ENCODE measurements at regions not wholly inside any gene's neighbourhood (a gene's known extent, or its start where the extent isn't known, plus 50 kb on each side); places are given as distances from the start of the nearest gene placed in this dataset.

- no peak for DNase-seq
Measured at GRCh38 chrX:14476205-14476604, 53.1 kb upstream of the GLRA2 start.

GRCh38 chrX:14449773-14450172 is 79.6 kb upstream of the GLRA2 start:
- DNase-seq: no peak

- no peak for DNase-seq
Measured at GRCh38 chrX:14448406-14448805, 80.9 kb upstream of the GLRA2 start.

GRCh38 chrX:14440106-14440505 is 89.2 kb upstream of the GLRA2 start:
- no peak for DNase-seq

- no peak for DNase-seq
Measured at GRCh38 chrX:14427614-14428013, 101.7 kb upstream of the GLRA2 start.

GRCh38 chrX:14420841-14421240 is 108.5 kb upstream of the GLRA2 start:
- DNase-seq: no peak

- no peak for DNase-seq
Measured at GRCh38 chrX:14412686-14413085, 116.7 kb upstream of the GLRA2 start.

GRCh38 chrX:14411326-14411725 is 118.0 kb upstream of the GLRA2 start:
- no peak for DNase-seq

GRCh38 chrX:14409341-14409740 is 120.0 kb upstream of the GLRA2 start:
- no peak for DNase-seq

- no peak for DNase-seq
Measured at GRCh38 chrX:14406225-14406624, 123.1 kb upstream of the GLRA2 start.

GRCh38 chrX:14398725-14399124 is 130.6 kb upstream of the GLRA2 start:
- no peak for DNase-seq

- no peak for DNase-seq
Measured at GRCh38 chrX:14389682-14390081, 139.7 kb upstream of the GLRA2 start.

- DNase-seq: no peak
Measured at GRCh38 chrX:14386981-14387380, 142.4 kb upstream of the GLRA2 start.

GRCh38 chrX:14380044-14380443 is 149.3 kb upstream of the GLRA2 start:
- DNase-seq: no peak

GRCh38 chrX:14377427-14377826 is 151.9 kb upstream of the GLRA2 start:
- no peak for DNase-seq

- DNase-seq: no peak
Measured at GRCh38 chrX:14363728-14364127, 165.6 kb upstream of the GLRA2 start.

- no peak for DNase-seq
Measured at GRCh38 chrX:14362721-14363120, 166.6 kb upstream of the GLRA2 start.

GRCh38 chrX:14361435-14361834 is 167.9 kb upstream of the GLRA2 start:
- DNase-seq: no peak

GRCh38 chrX:14359727-14360126 is 169.6 kb upstream of the GLRA2 start:
- no peak for DNase-seq

- no peak for DNase-seq
Measured at GRCh38 chrX:14359316-14359715, 170.0 kb upstream of the GLRA2 start.

- no peak for DNase-seq
Measured at GRCh38 chrX:14357314-14357713, 172.0 kb upstream of the GLRA2 start.

- no peak for DNase-seq
Measured at GRCh38 chrX:14356401-14356800, 172.9 kb upstream of the GLRA2 start.

GRCh38 chrX:14355556-14355955 is 173.8 kb upstream of the GLRA2 start:
- no peak for DNase-seq

GRCh38 chrX:14354521-14354920 is 174.8 kb upstream of the GLRA2 start:
- DNase-seq: no peak

- DNase-seq: no peak
Measured at GRCh38 chrX:14352511-14352910, 176.8 kb upstream of the GLRA2 start.

Measured in islet precursor cell (in vitro differentiated cells).